ENCODE measurements at regions not wholly inside any gene's neighbourhood (a gene's known extent, or its start where the extent isn't known, plus 50 kb on each side); places are given as distances from the start of the nearest gene placed in this dataset.

- no peak for TF ChIP-seq ZNF416 (CRISPR knock-in tag; IDR thresholded peaks at IDR 0.05)
- TF ChIP-seq ZNF138 (CRISPR knock-in tag; conservative IDR thresholded peaks at IDR 0.05), result no peak
- no peak for TF ChIP-seq NFATC4 (CRISPR knock-in tag; IDR thresholded peaks at IDR 0.05)
- no peak for TF ChIP-seq SMAD4 (CRISPR knock-in tag; IDR thresholded peaks at IDR 0.05)
- no peak for TF ChIP-seq IRF2 (CRISPR knock-in tag; IDR thresholded peaks at IDR 0.05; ENCODE audit: borderline replicate concordance, low read depth)
- no peak for TF ChIP-seq USF1 (CRISPR knock-in tag; IDR thresholded peaks at IDR 0.05)
- no peak for TF ChIP-seq E2F4 (CRISPR knock-in tag; IDR thresholded peaks at IDR 0.05; ENCODE audit: borderline replicate concordance, low read depth)
- no peak for TF ChIP-seq ERG (CRISPR knock-in tag; IDR thresholded peaks at IDR 0.05)
- TF ChIP-seq PREB (CRISPR knock-in tag; IDR thresholded peaks at IDR 0.05; ENCODE audit: borderline replicate concordance), result no peak
Observed at GRCh38 chr1:239635276-239635675, 248.9 kb downstream of the CHRM3 start (continued).

GRCh38 chr1:239636347-239636746, 250.0 kb downstream of the CHRM3 start:
- Mint-ChIP-seq H3K27me3 (ENCODE audit: low read depth) (no peaks in the 10 kb centered on the region), H3K27ac (no peak overlapping the region), H3K4me1 (peaks cover 34% of the 10 kb centered on the region), H3K4me3 (no peak overlapping the region), H3K36me3 (peaks cover 41% of the 10 kb centered on the region), H3K9me3 (peaks cover 9% of the 10 kb centered on the region; the same call in 1 of the 2 replicates)
- DNase-seq (ENCODE audit: low spot score) (no peak), ATAC-seq (no peak)
- TF ChIP-seq FOXP4 (CRISPR knock-in tag; IDR thresholded peaks at IDR 0.05) (no peak), NFE2L1 (CRISPR knock-in tag; IDR thresholded peaks at IDR 0.05) (no peak), ELF4 (CRISPR knock-in tag; IDR thresholded peaks at IDR 0.05; ENCODE audit: low read depth) (no peak), NFATC4 (CRISPR knock-in tag; IDR thresholded peaks at IDR 0.05) (no peak), ESRRA (CRISPR knock-in tag; IDR thresholded peaks at IDR 0.05; ENCODE audit: borderline replicate concordance) (no peak), MXD4 (CRISPR knock-in tag; IDR thresholded peaks at IDR 0.05; ENCODE audit: borderline replicate concordance) (no peak), USF2 (CRISPR knock-in tag; IDR thresholded peaks at IDR 0.05) (no peak), EMX1 (CRISPR knock-in tag; IDR thresholded peaks at IDR 0.05) (no peak), FOXJ3 (CRISPR knock-in tag; IDR thresholded peaks at IDR 0.05; ENCODE audit: borderline replicate concordance) (no peak), FOXK1 (CRISPR knock-in tag; IDR thresholded peaks at IDR 0.05) (no peak), SOX15 (CRISPR knock-in tag; IDR thresholded peaks at IDR 0.05) (no peak), CREB1 (CRISPR knock-in tag; IDR thresholded peaks at IDR 0.05) (no peak), ZSCAN18 (CRISPR knock-in tag; IDR thresholded peaks at IDR 0.05) (no peak), ZNF281 (CRISPR knock-in tag; IDR thresholded peaks at IDR 0.05) (no peak), HMGXB4 (CRISPR knock-in tag; IDR thresholded peaks at IDR 0.05) (no peak), PRRX2 (CRISPR knock-in tag; IDR thresholded peaks at IDR 0.05) (no peak)
- ChIA-PET POLR2A (no interaction called here), CTCF (no interaction called here)

All from WTC11 (cell line).